CD1c-positive myeloid dendritic cell (primary cell): ENCODE measurements at regions not wholly inside any gene's neighbourhood (a gene's known extent, or its start where the extent isn't known, plus 50 kb on each side); places are given as distances from the start of the nearest gene placed in this dataset.

ENCODE experiments used
- DNase-seq: peaks from one replicate; pipeline ENCODE4 v3.0.0-alpha.2; 2016; ENCODE audit errors: extremely low spot score

GRCh38 chr11:13104619-13105236 lies 95.6 kb downstream of the RASSF10 start:
- DNase-seq = no peak

- DNase-seq = no peak
Observed at GRCh38 chr11:13105237-13105844, 96.2 kb downstream of the RASSF10 start.

- DNase-seq = no peak
Observed at GRCh38 chr11:13107544-13108044, 98.5 kb downstream of the RASSF10 start.

- no peak for DNase-seq
Observed at GRCh38 chr11:13108416-13108815, 99.3 kb downstream of the RASSF10 start.

- no peak for DNase-seq
Observed at GRCh38 chr11:13109616-13110015, 100.5 kb downstream of the RASSF10 start.

- DNase-seq = no peak
Observed at GRCh38 chr11:13110145-13110544, 101.0 kb downstream of the RASSF10 start.

GRCh38 chr11:13110929-13111812 lies 102.1 kb downstream of the RASSF10 start:
- DNase-seq = no peak

- no peak for DNase-seq
Observed at GRCh38 chr11:13111813-13112130, 102.7 kb downstream of the RASSF10 start.

GRCh38 chr11:13114566-13115379 lies 105.7 kb downstream of the RASSF10 start:
- no peak for DNase-seq

GRCh38 chr11:13115380-13115675 lies 106.2 kb downstream of the RASSF10 start:
- no peak for DNase-seq

- no peak for DNase-seq
Observed at GRCh38 chr11:13116491-13116890, 107.4 kb downstream of the RASSF10 start.

- DNase-seq = no peak
Observed at GRCh38 chr11:13117344-13117743, 108.2 kb downstream of the RASSF10 start.

- DNase-seq = no peak
Observed at GRCh38 chr11:13118194-13118593, 109.1 kb downstream of the RASSF10 start.

- no peak for DNase-seq
Observed at GRCh38 chr11:13118650-13119049, 109.5 kb downstream of the RASSF10 start.

- DNase-seq = no peak
Observed at GRCh38 chr11:13119361-13119760, 110.2 kb downstream of the RASSF10 start.

- DNase-seq = no peak
Observed at GRCh38 chr11:13119941-13120520, 110.9 kb downstream of the RASSF10 start.

GRCh38 chr11:13120691-13121090 lies 111.6 kb downstream of the RASSF10 start:
- no peak for DNase-seq

GRCh38 chr11:13126430-13126829 lies 117.3 kb downstream of the RASSF10 start:
- DNase-seq = no peak

GRCh38 chr11:13127161-13127560 lies 118.0 kb downstream of the RASSF10 start:
- no peak for DNase-seq

- no peak for DNase-seq
Observed at GRCh38 chr11:13128354-13128753, 119.2 kb downstream of the RASSF10 start.

- DNase-seq = no peak
Observed at GRCh38 chr11:13134066-13134465, 125.0 kb downstream of the RASSF10 start.

- no peak for DNase-seq
Observed at GRCh38 chr11:13134886-13135285, 125.8 kb downstream of the RASSF10 start.
